ENCODE measurements at regions not wholly inside any gene's neighbourhood (a gene's known extent, or its start where the extent isn't known, plus 50 kb on each side); places are given as distances from the start of the nearest gene placed in this dataset.

DNA sequence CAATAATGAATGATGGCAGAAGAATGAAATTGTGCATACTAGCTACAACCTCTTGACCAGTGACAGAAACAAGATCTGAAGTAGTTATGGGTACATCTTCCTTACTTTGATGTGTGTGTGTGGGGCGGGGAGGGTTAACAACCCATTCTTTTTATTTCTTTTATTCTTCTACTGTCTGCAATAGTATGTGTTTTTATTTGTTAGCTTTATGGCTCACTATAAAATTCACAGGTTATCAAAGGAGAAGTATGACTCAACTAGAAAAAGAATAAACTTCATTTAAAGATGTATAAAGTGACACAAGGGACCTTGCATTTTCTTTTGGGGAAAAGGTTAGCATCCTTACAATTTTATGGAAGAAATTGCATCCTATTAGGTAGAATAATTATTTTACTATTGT is 430.5 kb downstream of the DAD1 start:
- TF ChIP-seq, protein P1, sequence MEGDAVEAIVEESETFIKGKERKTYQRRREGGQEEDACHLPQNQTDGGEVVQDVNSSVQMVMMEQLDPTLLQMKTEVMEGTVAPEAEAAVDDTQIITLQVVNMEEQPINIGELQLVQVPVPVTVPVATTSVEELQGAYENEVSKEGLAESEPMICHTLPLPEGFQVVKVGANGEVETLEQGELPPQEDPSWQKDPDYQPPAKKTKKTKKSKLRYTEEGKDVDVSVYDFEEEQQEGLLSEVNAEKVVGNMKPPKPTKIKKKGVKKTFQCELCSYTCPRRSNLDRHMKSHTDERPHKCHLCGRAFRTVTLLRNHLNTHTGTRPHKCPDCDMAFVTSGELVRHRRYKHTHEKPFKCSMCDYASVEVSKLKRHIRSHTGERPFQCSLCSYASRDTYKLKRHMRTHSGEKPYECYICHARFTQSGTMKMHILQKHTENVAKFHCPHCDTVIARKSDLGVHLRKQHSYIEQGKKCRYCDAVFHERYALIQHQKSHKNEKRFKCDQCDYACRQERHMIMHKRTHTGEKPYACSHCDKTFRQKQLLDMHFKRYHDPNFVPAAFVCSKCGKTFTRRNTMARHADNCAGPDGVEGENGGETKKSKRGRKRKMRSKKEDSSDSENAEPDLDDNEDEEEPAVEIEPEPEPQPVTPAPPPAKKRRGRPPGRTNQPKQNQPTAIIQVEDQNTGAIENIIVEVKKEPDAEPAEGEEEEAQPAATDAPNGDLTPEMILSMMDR (IDR thresholded peaks at IDR 0.05), result no peak
- no peak for TF ChIP-seq POLR2AphosphoS5 (IDR thresholded peaks at IDR 0.05; ENCODE audit: insufficient read depth in 1 of 2, low read depth in 1 of 2)
- no peak for TF ChIP-seq POLR2A (IDR thresholded peaks at IDR 0.05)

All from vagina (tissue), 2 donors.